Upper lobe of left lung (tissue), 6 donors: ENCODE measurements at regions not wholly inside any gene's neighbourhood (a gene's known extent, or its start where the extent isn't known, plus 50 kb on each side); places are given as distances from the start of the nearest gene placed in this dataset.
"Not testable (repeated sequence)": the region's sequence is repeated elsewhere in the genome, so short reads cannot be mapped to it uniquely, and the experiment has no call there.

ENCODE experiments used
- ATAC-seq, 2 donors: fragments of 200-7000 bp; cut with Tn5 transposase; one replicate each; pipeline ENCODE4 v1.9.1; 2022; ENCODE audit warnings: mild to moderate bottlenecking in 2 of 2, moderate library complexity in 2 of 2; ENCODE audit not compliant: low FRiP score in 2 of 2
- DNase-seq, 2 donors: peaks; one replicate each; pipeline ENCODE4 v3.0.0-alpha.2; 2019 to 2020
- H3K27ac ChIP-seq, 4 donors: fragments of 200-600 bp; sonication (generic); one replicate each; pipeline ENCODE4 v1.5.1; 2016 to 2019
- H3K27me3 ChIP-seq, 4 donors: fragments of 200-600 bp; sonication (generic); one replicate each; pipeline ENCODE4 v1.5.1; 2017 to 2019
- H3K36me3 ChIP-seq, 4 donors: fragments of 200-600 bp; sonication (generic); one replicate each; pipeline ENCODE4 v1.5.1; 2016 to 2019
- H3K4me1 ChIP-seq, 4 donors: fragments of 200-600 bp; sonication (generic); one replicate each; pipeline ENCODE4 v1.5.1; 2018 to 2019
- H3K4me3 ChIP-seq, 4 donors: fragments of 200-600 bp; sonication (generic); one replicate each; pipeline ENCODE4 v1.5.1; 2017 to 2019; ENCODE audit warnings: mild to moderate bottlenecking in 2 of 4, moderate library complexity in 1 of 4
- H3K9me3 ChIP-seq, 4 donors: fragments of 200-600 bp; sonication (generic); one replicate each; pipeline ENCODE4 v1.5.1; 2018 to 2019
- EP300 ChIP-seq, 4 donors: sonication (generic); formaldehyde crosslinking; IDR thresholded peaks; one replicate each; pipeline ENCODE4 v1.5.1; 2017; ENCODE audit warnings: antibody characterized with exemption in 4 of 4, control low read depth in 2 of 4
- POLR2A ChIP-seq, 4 donors: fragments of 450-650 bp; IDR thresholded peaks; one replicate each; pipeline ENCODE4 v1.5.1; 2016 to 2017; ENCODE audit warnings: antibody characterized with exemption in 4 of 4, mild to moderate bottlenecking in 2 of 4
- POLR2AphosphoS5 ChIP-seq, 2 donors: sonication (generic); formaldehyde crosslinking; IDR thresholded peaks; one replicate each; pipeline ENCODE4 v1.5.1; 2017; ENCODE audit warnings: antibody characterized with exemption in 2 of 2
- WGBS, 2 donors: methylation state at CpG; one replicate each; pipeline ENCODE4 v1.1.5; 2017 to 2018; 5-methylcytosine and 5-hydroxymethylcytosine counted together
- TF ChIP-seq, protein P1 (sequence below), 6 experiments: fragments of 450-650 bp in 4 of 6; fragments of 200-600 bp in 2 of 6; sonication (generic) in 2 of 6; IDR thresholded peaks; one replicate each; pipeline ENCODE4 v1.5.1; 2016 to 2019; ENCODE audit warnings: antibody characterized with exemption in 6 of 6
- donor health status: DM: no; HTN: no; CAD: no; lungs with moderate emphysema.
- donor health status: DM: no; HTN: yes; CAD: no; lungs with severe emphysema.

DNA sequence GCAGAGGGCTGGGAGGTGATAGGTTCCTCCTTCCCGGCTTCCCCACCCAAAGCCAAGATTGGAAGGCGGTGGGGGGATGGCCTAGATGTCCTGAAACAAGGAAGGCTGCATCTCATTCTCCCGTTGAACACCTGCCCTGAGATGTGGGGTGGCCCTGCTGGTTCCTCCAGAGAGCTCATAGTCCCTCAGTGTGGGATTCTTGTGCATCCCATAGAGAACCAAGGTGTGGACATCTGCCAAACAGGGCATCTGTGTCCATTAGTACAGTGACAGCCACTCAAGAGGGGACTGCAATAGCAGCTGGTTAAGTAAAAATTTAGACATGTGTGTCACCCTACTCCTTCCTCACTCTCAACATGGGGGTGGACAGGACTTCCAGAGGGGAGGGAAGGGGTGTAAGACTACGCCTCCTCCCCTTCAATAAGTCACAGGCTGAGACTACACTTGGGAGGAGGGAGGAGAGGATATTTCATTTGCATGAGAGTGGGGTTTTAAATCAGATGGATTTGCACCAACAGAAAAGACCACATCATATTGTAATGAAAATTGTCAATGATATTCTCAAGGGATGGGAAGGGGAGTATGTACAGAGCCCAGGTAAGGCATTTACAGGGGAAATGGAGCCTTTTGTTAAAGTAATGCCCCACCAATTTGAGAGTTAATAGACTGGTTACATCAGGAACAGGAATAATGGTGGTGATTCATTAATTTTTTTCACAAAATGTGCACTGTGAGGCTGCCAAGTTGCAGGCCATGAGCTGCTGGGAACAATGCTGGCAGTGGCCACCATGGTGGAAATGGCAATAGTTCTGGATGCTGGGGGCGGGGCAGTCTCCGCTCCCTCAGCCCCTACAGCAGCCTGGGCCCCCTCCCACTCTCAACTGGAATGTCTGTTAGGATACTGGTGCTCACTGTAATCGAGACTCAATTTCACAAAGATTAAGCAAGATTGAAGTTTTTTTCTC is 80.6 kb downstream of the TEX51 start:
- Histone ChIP-seq H3K4me1 (peaks cover 0 to 9% (median 1%) of the 10 kb centered on the region in 4 donors), H3K9me3 (no peaks in the 10 kb centered on the region), H3K27ac (no peak overlapping the region), H3K27me3 (no peaks in the 10 kb centered on the region), H3K36me3 (no peaks in the 10 kb centered on the region), H3K4me3 (no peak overlapping the region)
- WGBS, 2 donors: 88 to 98% methylated on average over 6 to 7 of the region's 7 CpGs
- no peak for ATAC-seq
- TF ChIP-seq POLR2AphosphoS5 (IDR thresholded peaks at IDR 0.05): no peak
- no peak for TF ChIP-seq POLR2A (IDR thresholded peaks at IDR 0.05)
- no peak for TF ChIP-seq EP300 (IDR thresholded peaks at IDR 0.05)
- TF ChIP-seq, protein P1, sequence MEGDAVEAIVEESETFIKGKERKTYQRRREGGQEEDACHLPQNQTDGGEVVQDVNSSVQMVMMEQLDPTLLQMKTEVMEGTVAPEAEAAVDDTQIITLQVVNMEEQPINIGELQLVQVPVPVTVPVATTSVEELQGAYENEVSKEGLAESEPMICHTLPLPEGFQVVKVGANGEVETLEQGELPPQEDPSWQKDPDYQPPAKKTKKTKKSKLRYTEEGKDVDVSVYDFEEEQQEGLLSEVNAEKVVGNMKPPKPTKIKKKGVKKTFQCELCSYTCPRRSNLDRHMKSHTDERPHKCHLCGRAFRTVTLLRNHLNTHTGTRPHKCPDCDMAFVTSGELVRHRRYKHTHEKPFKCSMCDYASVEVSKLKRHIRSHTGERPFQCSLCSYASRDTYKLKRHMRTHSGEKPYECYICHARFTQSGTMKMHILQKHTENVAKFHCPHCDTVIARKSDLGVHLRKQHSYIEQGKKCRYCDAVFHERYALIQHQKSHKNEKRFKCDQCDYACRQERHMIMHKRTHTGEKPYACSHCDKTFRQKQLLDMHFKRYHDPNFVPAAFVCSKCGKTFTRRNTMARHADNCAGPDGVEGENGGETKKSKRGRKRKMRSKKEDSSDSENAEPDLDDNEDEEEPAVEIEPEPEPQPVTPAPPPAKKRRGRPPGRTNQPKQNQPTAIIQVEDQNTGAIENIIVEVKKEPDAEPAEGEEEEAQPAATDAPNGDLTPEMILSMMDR (IDR thresholded peaks at IDR 0.05): no peak
- DNase-seq: no peak

DNA sequence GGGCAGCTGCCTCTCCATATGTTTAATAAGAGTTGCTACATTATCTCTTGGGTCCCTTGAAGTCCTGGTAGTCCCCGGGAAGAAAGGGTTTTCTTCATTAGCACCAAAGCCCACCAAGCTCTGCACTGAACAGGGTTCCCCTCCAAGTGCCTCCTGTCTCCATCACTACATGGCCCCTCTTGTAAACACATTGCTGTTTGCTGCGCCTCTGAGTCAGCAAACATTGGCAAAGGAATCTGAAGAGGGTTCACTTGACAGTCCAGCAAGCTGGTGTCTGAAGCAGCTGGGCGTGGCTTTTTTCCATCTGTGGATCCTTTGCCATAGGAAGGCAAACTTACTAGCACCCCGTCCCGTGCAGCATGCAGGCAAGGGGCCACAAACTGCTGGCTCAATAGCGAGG is 82.8 kb downstream of the TEX51 start:
- DNase-seq: no peak
- H3K27me3 ChIP-seq: no peaks in the 10 kb centered on the region
- ATAC-seq: no peak
- no peak for TF ChIP-seq POLR2A (IDR thresholded peaks at IDR 0.05)
- no peak for TF ChIP-seq POLR2AphosphoS5 (IDR thresholded peaks at IDR 0.05)
- TF ChIP-seq EP300 (IDR thresholded peaks at IDR 0.05): no peak
- TF ChIP-seq, protein P1 (IDR thresholded peaks at IDR 0.05): no peak
- H3K9me3 ChIP-seq: no peaks in the 10 kb centered on the region
- no peaks in the 10 kb centered on the region for H3K4me1 ChIP-seq
- no peak overlapping the region for H3K4me3 ChIP-seq
- no peaks in the 10 kb centered on the region for H3K36me3 ChIP-seq
- H3K27ac ChIP-seq: no peak overlapping the region
- WGBS, 2 donors: 55 to 58% methylated on average over 5 to 6 of the region's 6 CpGs

DNA sequence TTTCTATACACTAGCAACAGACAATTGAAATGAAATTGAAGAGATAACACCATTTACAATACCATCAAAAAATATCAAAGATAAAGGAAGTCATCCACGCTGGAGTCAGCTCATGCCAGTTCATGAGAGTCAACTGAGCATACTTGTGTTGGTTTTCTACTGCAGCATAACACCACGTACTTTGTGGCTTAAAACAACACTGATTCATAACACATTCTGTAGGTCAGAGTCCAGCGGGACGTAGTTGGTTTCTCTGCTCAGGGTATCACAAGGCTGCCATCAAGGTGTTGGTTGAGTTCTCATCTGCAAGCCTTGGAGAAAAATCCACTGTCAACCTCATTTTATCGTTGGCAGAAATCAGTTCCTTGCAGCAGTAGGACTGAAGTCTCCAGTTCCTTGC is 84.2 kb downstream of the TEX51 start:
- Histone ChIP-seq H3K36me3 (no peaks in the 10 kb centered on the region), H3K27ac (no peak overlapping the region), H3K27me3 (no peaks in the 10 kb centered on the region), H3K4me3 (no peak overlapping the region), H3K9me3 (no peaks in the 10 kb centered on the region), H3K4me1 (no peaks in the 10 kb centered on the region)
- TF ChIP-seq POLR2A (IDR thresholded peaks at IDR 0.05) (no peak), POLR2AphosphoS5 (IDR thresholded peaks at IDR 0.05) (no peak), EP300 (IDR thresholded peaks at IDR 0.05) (no peak)
- TF ChIP-seq, protein P1 (IDR thresholded peaks at IDR 0.05): no peak
- ATAC-seq: no peak
- 74 to 81% methylated on average over 5 of the region's 5 CpGs for WGBS, 2 donors
- DNase-seq: no peak

DNA sequence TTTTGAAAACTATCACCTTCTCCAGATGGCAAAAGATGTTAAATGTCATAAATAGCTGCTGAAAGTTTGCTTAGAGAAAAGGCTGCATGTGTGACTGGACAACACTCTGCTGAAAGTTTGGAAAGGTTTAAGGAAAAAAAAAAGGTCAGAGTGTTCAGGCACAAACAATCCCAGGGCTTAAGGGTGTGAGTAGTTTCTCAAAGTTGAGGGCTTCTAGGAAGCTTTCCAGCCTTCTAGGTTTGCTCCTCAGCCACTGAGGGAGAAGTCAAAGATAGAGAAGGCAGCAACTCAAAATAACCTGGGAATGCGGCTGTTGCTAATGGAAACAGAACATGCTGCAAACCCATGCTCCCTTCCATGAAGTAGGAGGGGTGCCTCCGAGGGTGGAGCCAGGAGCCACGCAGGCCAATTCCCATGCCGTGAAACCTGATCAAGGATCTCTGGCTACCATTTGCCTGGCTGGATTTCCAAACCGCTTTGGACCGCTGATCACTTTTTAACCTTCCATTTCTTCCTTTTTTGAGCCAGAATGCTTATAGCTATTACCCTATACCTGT is 88.0 kb downstream of the TEX51 start:
- TF ChIP-seq EP300 (IDR thresholded peaks at IDR 0.05) (no peak), POLR2AphosphoS5 (IDR thresholded peaks at IDR 0.05) (no peak)
- no peak for DNase-seq
- Histone ChIP-seq H3K4me1 (no peaks in the 10 kb centered on the region), H3K36me3 (no peaks in the 10 kb centered on the region), H3K9me3 (no peaks in the 10 kb centered on the region), H3K4me3 (no peak overlapping the region), H3K27ac (no peak overlapping the region), H3K27me3 (no peaks in the 10 kb centered on the region)
- 59 to 61% methylated on average over 6 of the region's 6 CpGs for WGBS, 2 donors
- ATAC-seq: no peak

DNA sequence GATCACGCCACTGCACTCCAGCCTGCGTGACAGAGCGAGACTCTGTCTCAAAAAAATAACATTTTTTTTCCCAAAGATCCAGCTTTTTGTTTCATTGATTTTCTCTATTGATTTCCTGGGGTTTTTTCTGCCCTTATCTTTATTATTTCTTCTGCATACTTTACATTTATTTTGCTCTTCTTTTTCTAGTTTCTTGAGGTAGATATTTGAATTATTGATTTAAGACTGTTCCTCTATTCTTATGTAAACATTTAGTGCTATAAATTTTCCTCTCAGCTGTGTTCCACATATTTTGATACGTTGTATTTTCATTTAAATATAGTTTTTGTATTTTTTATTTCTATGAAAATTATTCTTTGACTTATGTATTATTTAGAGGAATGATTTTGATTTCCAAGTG is 89.8 kb downstream of the TEX51 start:
- ATAC-seq: no peak
- TF ChIP-seq, protein P1 (IDR thresholded peaks at IDR 0.05): no peak
- TF ChIP-seq POLR2AphosphoS5 (IDR thresholded peaks at IDR 0.05) (no peak), POLR2A (IDR thresholded peaks at IDR 0.05) (no peak), EP300 (IDR thresholded peaks at IDR 0.05) (no peak)
- no peaks in the 10 kb centered on the region for H3K9me3 ChIP-seq
- DNase-seq: no peak
- no peak overlapping the region for H3K4me3 ChIP-seq
- no peaks in the 10 kb centered on the region for H3K36me3 ChIP-seq
- H3K4me1 ChIP-seq: no peaks in the 10 kb centered on the region
- no peak overlapping the region for H3K27ac ChIP-seq
- H3K27me3 ChIP-seq: no peaks in the 10 kb centered on the region
- 56 to 82% methylated on average over 4 of the region's 4 CpGs for WGBS, 2 donors

DNA sequence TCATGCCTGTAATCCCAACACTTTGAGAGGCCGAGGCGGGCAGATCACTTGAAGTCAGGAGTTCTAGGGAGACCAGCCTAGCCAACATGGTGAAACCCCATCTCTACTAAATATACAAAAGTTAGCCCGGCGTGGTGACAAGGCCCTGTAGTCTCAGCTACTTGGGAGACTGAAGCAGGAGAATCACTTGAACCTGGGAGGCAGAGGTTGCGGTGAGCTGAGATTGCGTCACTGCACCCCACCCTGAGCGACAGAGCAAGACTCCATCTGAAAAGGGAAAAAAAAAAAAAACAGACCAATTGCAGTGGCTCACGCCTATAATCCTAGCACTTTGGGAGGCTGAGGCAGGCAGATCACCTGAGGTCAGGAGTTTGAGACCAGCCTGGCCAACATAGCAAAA is 90.4 kb downstream of the TEX51 start:
- not testable (repeated sequence) for H3K27me3 ChIP-seq, H3K9me3 ChIP-seq, H3K4me1 ChIP-seq, H3K27ac ChIP-seq, H3K4me3 ChIP-seq, ATAC-seq, DNase-seq, H3K36me3 ChIP-seq
- WGBS, 2 donors: 91 to 96% methylated on average over 8 of the region's 8 CpGs
